Inferior parietal cortex (tissue), 1 donor: ENCODE measurements at regions not wholly inside any gene's neighbourhood (a gene's known extent, or its start where the extent isn't known, plus 50 kb on each side); places are given as distances from the start of the nearest gene placed in this dataset.
"Not testable (repeated sequence)": the region's sequence is repeated elsewhere in the genome, so short reads cannot be mapped to it uniquely, and the experiment has no call there.

ENCODE experiments used
- DNase-seq: peaks from one replicate; pipeline ENCODE4 v3.0.0-alpha.2; 2016; ENCODE audit errors: extremely low spot score

DNA sequence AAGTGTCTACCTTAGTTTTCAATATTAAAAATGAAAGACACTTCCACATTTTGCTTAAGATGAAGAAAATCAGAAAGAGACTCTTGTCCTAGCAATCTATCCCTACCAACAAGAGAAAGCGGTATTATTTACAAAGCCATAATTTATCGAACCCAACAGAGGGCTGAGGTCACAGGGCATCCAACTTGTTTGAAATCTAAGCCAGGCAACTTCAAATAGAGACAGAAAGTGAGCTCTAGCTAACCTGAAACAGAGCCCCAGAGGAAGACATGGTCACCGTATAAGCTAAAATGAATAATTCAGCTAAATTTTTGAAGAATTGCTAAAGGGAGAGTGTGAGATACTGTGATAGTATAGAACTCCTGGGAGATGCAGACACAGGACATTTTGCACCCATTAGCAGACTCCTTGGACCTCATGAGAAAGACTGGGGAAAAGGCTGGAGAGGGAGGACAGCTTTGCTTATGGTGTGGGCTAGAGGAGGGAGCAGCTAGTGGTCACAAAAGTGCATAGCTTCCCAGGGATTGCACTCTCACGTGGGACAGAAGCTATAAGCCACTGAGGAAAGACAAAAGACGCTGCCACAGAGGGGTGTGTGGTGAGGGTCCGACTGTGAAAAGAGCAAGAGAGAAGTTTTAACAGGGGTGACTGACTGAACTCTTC lies 624.2 kb upstream of the GRIN3A start:
- DNase-seq, result no peak

DNA sequence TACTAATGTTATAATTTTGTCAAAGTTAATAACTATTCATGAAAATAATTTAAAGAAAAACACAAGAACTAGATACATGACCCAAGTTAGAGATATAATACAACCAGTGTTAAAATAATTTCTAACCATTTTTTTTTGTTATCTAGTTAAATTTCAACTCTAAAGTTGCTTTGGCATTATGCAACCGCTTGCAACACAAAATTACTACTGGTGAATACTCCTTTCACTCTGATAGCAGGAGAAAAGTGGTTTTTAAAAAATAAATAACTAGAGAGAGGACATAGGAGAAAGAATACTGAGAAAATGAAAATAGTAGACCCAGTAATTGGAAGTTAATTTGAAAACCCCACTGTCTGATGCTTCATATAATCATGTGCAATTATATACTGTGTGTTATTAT lies 622.4 kb upstream of the GRIN3A start:
- no peak for DNase-seq

DNA sequence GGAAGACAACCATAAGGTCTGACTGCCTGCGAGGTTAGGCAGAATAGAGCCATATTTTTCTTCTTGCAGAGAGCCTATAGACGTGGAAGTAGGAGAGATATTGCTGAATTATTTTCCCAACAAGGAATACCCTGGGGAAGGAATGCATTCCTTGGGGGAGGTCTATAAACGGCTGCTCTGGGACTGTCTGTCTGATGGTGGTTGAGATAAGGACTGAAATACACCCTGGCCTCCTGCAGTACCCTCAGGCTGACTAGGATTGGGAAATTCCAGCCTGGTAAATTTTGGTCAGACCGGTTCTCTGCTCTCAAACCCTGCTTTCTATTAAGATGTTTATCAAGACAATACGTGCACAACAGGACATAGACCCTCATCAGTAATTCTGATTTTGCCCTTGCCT lies 617.5 kb upstream of the GRIN3A start:
- no peak for DNase-seq

DNA sequence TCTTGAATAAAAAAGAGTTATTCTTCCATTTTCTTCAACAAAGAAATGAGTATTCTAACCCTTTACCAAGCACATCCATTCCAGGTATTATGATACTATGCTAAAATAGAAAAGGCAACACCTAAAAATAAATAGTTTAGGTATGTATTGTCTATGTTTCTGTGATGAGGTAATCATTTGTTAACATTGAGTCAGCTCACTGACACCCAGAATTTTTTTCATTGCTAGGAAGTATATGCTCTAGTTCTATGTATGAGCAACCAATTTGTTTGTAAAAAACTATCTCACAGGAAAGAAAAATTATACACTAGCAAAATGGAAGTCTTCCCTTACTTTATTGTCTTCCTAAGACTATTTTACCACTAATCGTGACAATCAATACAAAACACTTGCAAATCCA lies 615.6 kb upstream of the GRIN3A start:
- no peak for DNase-seq

DNA sequence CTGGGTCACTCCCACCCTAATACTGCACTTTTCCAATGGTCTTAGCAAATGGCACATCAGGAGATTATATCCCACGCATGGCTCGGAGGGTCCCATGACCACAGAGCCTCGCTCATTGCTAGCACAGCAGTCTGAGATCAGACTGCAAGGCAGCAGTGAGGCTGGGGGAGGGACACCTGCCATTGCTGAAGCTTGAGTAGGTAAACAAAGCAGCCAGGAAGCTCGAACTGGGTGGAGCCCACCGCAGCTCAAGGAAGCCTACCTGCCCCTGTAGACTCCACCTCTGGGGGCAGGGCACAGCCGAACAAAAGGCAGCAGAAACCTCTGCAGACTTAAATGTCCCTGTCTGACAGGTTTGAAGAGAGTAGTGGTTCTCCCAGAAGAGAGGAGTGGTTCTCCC lies 599.0 kb upstream of the GRIN3A start:
- DNase-seq, result not testable (repeated sequence)

DNA sequence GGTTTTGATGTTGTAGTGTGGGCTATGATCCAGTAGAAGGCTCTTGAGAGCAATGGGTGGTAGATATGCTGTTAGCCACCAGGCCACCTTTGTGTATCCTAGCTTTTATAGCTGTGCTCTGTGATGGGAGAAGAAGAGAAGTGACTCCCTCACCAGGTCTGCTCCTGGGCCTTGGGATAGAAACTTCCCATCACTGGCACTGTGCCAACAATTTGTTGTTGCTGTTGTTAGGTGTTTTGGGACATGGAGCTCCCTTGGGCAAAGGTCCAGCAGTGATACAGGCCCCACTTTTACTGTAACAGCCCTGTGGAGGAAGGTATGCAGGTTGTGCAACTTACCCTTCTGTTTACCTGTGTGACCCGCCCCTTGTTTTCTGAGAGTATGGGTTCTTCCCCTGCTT lies 570.9 kb upstream of the GRIN3A start:
- DNase-seq, result no peak

DNA sequence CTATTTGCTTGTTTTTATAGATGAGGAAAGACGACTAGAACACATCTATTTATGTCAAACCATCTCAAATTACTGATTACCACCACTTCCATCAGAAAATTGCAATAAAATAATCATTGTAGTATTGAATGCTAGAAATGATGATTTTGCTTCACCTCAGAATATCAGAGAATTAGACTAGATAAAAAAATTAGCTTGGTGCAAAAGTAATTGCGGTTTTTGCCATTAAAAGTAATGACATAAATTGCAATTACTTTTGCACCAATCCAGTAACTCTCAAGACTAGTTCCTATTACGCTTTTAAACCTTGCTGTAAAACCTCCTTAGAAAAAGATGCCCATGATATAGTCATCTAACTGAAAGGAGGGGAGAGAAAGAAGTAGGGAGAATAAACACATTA lies 556.7 kb upstream of the GRIN3A start:
- no peak for DNase-seq

DNA sequence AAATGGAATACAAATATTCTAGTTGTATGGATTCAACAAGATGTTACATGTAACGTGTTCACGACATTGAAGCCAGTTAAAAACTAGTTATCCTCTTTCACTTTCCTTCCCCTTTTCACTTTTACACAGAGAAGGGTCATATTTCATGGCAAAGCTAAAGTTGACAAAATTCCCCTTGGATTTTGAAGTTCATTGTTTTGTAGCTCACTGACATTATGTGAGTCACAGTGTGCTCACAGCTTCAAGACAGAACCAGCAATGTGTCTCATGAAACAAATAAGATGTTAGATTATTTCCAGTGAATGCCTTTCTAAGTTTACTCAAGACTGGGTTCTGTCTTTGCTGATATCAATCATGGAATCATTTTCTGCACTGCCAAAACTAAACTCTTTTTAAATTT lies 535.5 kb upstream of the GRIN3A start:
- no peak for DNase-seq

DNA sequence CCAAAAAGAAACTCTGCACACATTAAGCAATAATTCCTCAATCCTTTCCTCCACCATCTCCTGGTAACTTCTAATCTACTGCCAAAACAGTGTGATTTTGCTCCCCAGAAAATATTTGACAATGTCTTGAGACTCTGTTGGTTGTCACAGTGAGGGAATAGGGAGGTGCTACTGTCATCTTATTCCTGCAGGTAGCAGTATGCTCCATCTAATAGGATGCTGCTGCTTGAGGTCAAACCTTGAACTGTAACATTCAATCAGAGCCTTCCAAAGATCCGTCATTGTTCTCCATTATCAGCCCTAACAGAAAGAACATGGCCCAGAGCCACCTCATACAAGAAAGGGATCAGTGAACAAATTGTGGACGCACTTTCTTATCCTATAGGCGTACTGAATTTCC lies 514.7 kb upstream of the GRIN3A start:
- no peak for DNase-seq

DNA sequence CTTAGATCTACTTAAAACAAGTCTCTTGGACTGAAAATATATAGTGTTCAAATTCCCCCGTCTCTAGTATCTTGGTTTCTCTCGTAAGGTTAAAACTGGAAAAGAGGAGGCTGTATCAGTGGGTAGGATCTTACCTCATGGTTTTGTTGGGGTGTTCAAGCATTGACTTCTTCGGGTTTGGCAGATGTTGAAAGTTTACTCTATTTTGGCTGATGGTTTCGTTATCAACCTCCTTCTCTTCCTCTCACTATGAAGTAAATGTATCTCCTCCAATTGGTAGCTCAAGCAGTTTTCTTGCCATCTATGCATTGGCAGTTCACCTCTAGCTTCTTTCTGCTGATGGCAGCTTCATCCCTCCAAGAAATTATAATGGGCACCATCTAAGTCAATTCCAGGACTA lies 506.5 kb upstream of the GRIN3A start:
- no peak for DNase-seq

DNA sequence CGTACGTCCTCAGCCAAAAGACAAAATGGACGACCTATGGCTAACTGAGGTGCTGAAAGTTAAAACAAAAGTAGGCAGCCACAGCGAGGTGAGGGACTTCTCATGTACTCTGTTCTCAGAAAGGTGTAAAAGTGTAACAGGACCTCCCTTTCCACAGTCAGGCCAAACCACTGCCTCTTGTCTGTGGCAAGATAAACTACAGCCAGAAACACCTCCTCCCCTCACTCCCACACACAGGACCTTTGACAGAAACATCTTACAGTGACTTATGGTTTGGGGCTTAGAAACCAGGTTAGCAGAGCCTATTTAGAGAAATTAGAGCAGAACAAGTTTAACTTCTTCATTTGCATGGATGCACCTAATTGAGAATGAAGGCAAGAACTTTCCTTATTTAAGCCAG lies 499.1 kb upstream of the GRIN3A start:
- DNase-seq, result no peak

DNA sequence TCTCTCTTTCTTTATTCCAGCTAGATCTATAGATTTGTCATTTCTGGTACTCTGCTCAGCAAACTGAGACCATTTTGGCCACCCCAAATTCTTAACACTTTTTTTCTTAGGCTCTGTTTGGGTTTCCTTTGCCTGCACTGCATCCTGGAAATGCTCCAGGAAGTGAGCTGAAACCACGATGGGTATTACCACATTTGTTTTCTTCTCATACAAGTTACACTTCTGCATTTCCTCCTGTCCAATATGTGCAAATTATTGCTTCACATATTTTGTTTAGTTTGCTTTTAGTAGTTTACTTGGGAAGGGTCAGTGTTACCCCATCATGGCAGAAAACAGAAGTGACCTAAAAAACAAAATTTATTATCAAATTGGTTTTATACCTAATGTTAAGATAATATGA lies 498.6 kb upstream of the GRIN3A start:
- no peak for DNase-seq

DNA sequence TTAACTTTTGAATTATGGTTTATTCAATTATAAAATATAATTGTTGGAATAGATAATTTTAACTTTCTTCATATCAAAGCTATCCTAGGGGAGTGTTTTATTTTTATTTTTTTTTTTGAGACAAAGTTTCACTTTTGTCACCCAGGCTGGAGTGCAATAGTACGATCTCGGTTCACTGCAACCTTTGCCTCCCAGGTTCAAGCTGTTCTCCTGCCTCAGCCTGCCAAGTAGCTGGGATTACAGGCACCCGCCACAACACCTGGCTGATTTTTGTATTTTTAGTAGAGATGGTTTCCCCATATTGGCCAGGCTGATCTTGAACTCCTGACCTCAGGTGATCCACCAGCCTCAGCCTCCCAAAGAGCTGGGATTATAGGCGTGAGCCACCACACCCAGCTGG lies 489.0 kb upstream of the GRIN3A start:
- DNase-seq, result not testable (repeated sequence)

DNA sequence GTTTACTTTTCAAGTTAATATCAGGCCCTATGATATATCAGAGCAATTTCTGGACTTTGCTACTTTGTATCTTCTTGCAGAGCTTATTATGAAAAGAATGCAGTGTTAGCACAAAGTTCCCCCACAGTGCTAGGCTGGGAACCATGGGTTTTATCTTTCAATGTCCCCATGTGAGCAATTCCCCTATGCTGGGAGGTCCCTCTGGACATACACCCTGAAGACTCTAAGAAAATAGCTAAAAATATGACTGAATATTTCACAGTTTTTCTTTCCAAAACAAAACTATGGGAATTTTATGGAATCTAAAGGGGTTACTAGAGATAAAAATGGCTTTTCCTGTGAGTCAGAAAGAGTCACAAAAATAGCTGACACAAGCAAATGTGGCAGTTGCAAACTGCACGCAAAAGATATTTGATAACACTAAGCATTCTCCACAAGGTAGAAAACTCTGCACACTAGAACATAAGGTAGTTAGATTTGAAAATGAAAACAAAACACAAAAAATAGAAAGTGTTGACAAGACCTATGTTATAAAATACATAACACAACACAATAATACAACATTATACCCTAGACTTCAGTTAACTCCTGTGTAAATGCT lies 487.5 kb upstream of the GRIN3A start:
- DNase-seq, result no peak

DNA sequence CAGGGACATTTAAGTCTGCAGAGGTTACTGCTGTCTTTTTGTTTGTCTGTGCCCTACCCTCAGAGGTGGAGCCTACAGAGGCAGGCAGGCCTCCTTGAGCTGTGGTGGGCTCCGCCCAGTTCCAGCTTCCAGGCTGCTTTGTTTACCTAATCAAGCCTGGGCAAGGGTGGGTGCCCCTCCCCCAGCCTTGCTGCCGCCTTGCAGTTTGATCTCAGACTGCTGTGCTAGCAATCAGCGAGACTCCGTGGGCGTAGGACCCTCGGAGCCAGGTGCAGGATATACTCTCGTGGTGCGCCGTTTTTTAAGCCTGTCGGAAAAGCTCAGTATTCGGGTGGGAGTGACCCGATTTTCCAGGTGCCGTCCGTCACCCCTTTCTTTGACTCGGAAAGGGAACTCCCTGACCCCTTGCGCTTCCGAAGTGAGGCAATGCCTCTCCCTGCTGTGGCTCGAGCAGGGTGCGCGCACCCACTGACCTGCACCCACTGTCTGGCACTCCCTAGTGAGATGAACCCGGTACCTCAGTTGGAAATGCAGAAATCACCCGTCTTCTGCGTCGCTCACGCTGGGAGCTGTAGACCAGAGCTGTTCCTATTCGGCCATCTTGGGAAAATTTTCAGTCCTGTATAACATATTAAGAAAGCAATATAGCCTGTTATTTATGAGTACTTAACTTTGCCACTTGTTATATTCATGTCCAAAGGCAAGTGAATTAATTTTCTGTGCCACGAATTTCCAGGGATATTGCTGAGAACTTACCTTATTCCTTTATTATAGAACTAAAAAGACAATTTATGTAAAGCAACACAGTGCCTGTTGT lies 485.1 kb upstream of the GRIN3A start:
- not testable (repeated sequence) for DNase-seq

DNA sequence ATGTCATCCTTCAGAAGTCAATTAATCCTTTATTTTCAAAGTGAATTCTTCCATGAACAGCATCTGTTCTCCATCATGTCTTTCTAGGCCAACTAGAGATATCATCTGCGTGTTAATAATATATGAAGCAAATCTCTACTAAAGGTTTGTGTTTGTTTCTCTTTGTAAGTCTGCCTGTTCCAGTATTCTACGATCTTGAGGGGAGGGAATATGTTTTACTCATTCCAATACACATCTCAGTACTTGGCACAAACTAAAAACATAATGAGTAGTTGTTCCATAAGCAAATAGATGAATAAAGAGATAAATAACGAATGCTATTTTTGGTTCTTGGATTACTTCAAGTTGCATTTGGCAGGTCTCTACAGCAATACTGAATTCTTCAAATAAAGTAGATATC lies 470.7 kb upstream of the GRIN3A start:
- DNase-seq, result no peak

DNA sequence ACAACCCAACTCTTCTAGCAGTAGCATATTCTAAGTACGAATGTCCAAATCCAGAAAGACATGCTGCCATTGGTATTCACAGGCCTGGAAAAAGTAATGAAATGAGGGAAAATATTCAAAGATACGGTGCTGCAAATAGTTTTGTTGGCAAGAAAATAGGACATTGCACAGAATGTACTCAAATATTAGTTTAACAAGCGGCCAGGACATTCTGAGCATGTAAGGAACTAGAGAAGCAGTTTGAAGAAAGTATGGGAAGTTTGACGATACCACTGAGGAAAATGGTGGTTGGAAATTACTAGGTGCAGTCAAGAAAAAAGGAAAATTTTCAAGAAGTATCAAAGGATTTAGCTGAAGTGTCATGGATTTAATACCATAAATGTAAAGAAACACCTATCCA lies 468.0 kb upstream of the GRIN3A start:
- no peak for DNase-seq

DNA sequence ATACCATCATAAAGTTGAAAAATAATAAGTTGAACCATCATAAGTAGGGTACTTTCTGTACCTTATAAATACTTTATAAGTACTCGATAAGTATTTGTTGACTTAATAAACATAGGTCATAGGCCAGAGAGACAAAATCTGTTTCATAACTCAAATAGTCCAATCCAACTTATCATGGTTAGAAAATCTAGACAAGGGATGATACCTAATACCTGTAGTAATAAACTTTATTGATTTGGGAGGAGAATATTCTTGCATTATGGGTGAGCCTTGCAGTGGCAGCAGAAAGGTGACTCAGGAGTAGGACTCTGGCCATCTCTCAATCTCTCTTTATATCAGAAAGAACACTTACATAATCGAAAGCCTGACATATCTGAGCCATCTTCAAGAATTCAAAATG lies 466.8 kb upstream of the GRIN3A start:
- DNase-seq, result no peak

DNA sequence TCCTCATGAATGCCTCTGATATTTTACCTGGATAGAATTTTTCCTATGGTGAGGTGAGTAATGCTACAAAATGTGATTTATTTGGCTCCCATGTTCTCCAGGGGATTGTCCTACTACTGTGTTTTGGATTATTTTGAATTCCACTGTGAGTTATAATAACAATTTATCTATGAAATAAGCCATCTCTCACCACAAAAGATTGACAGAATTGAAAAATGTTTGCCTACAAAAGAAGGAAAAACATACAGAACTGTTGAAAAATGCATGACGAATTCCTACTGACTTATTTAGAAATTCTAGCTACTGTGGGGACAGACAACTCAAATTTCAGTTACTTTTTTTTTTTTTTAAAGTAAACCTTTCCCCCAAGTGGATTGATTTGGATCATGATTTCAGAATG lies 463.7 kb upstream of the GRIN3A start:
- no peak for DNase-seq

DNA sequence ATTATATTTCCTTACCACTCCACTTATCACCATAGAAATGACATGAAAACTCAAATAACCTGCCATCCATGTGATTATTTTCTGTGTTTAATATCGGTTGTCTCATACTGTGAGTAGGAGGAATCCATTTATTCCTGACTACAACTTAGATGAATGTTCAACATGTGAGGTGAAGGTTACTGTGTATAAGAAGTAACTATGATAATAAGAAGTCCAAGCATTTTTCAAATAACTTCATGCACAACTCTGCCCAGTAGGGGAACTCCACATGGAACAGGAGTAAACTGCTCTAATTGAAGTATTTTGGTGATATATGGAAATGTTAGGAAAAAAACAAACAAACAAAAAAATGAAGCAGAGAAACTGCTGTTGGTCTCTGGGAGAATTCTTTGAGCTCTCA lies 447.5 kb upstream of the GRIN3A start:
- DNase-seq, result no peak

DNA sequence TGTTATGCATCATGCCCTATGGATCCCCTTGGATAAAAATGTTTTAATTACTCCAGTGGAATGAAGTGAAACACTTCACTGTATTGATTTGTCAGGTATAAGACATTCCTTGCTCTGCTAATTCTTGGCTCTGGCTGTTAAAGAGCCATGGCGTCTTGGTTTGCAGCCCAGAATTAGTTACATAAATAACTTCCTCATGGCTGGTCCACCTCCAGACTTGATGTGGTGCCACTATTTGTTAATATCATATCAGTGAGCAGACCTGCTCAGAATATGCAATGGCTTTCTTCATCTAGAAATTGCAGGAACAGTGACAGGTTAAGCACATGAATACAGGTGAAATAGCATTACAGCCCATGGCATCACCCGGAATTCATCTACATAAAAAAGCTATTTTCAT lies 446.9 kb upstream of the GRIN3A start:
- DNase-seq, result no peak

DNA sequence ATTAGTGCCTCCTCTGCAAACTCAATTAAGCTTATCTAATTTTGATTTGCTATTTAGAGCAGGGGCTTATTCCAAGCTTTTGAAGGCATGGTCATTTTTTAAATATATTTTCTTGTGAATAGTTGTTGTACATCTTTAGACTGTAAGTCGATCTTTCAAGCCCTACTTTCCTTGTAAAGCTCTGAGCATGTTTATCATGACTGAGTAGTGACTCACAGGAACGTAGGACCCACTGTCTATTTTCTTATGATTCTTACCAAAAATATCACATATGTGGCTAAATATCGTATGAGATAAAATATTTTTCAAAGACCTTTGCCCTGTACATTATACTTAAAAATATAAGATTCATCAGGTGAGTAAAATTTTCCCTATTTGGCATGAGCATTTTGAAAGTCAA lies 440.4 kb upstream of the GRIN3A start:
- no peak for DNase-seq

DNA sequence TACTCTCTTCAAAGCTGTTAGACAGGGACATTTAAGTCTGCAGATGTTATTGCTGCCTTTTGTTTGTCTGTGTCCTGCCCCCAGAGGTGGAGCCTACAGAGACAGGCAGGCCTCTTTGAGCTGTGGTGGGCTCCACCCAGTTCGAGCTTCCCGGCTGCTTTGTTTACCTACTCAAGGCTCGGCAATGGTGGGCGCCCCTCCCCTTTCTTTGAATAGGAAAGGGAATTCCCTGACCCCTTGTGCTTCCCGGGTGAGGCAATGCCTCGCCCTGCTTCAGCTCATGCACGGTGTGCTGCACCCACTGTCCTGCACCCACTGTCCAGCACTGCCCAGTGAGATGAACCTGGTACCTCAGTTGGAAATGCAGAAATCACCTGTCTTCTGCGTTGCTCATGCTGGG lies 435.8 kb upstream of the GRIN3A start:
- DNase-seq, result not testable (repeated sequence)
